Upper lobe of left lung (tissue), 6 donors: ENCODE measurements at regions not wholly inside any gene's neighbourhood (a gene's known extent, or its start where the extent isn't known, plus 50 kb on each side); places are given as distances from the start of the nearest gene placed in this dataset.

Experiments
- ATAC-seq, 2 donors: fragments of 200-7000 bp; cut with Tn5 transposase; one replicate each; pipeline ENCODE4 v1.9.1; 2022; ENCODE audit warnings: mild to moderate bottlenecking in 2 of 2, moderate library complexity in 2 of 2; ENCODE audit not compliant: low FRiP score in 2 of 2
- DNase-seq, 2 donors: peaks; one replicate each; pipeline ENCODE4 v3.0.0-alpha.2; 2019 to 2020
- H3K27ac ChIP-seq, 4 donors: fragments of 200-600 bp; sonication (generic); one replicate each; pipeline ENCODE4 v1.5.1; 2016 to 2019
- H3K27me3 ChIP-seq, 4 donors: fragments of 200-600 bp; sonication (generic); one replicate each; pipeline ENCODE4 v1.5.1; 2017 to 2019
- H3K36me3 ChIP-seq, 4 donors: fragments of 200-600 bp; sonication (generic); one replicate each; pipeline ENCODE4 v1.5.1; 2016 to 2019
- H3K4me1 ChIP-seq, 4 donors: fragments of 200-600 bp; sonication (generic); one replicate each; pipeline ENCODE4 v1.5.1; 2018 to 2019
- H3K4me3 ChIP-seq, 4 donors: fragments of 200-600 bp; sonication (generic); one replicate each; pipeline ENCODE4 v1.5.1; 2017 to 2019; ENCODE audit warnings: mild to moderate bottlenecking in 2 of 4, moderate library complexity in 1 of 4
- H3K9me3 ChIP-seq, 4 donors: fragments of 200-600 bp; sonication (generic); one replicate each; pipeline ENCODE4 v1.5.1; 2018 to 2019
- EP300 ChIP-seq, 4 donors: sonication (generic); formaldehyde crosslinking; IDR thresholded peaks; one replicate each; pipeline ENCODE4 v1.5.1; 2017; ENCODE audit warnings: antibody characterized with exemption in 4 of 4, control low read depth in 2 of 4
- POLR2A ChIP-seq, 4 donors: fragments of 450-650 bp; IDR thresholded peaks; one replicate each; pipeline ENCODE4 v1.5.1; 2016 to 2017; ENCODE audit warnings: antibody characterized with exemption in 4 of 4, mild to moderate bottlenecking in 2 of 4
- POLR2AphosphoS5 ChIP-seq, 2 donors: sonication (generic); formaldehyde crosslinking; IDR thresholded peaks; one replicate each; pipeline ENCODE4 v1.5.1; 2017; ENCODE audit warnings: antibody characterized with exemption in 2 of 2
- WGBS, 2 donors: methylation state at CpG; one replicate each; pipeline ENCODE4 v1.1.5; 2017 to 2018; 5-methylcytosine and 5-hydroxymethylcytosine counted together
- TF ChIP-seq, protein P1 (sequence below), 6 experiments: fragments of 450-650 bp in 4 of 6; fragments of 200-600 bp in 2 of 6; sonication (generic) in 2 of 6; IDR thresholded peaks; one replicate each; pipeline ENCODE4 v1.5.1; 2016 to 2019; ENCODE audit warnings: antibody characterized with exemption in 6 of 6
- donor health status: DM: no; HTN: no; CAD: no; lungs with moderate emphysema.
- donor health status: DM: no; HTN: yes; CAD: no; lungs with severe emphysema.

DNA sequence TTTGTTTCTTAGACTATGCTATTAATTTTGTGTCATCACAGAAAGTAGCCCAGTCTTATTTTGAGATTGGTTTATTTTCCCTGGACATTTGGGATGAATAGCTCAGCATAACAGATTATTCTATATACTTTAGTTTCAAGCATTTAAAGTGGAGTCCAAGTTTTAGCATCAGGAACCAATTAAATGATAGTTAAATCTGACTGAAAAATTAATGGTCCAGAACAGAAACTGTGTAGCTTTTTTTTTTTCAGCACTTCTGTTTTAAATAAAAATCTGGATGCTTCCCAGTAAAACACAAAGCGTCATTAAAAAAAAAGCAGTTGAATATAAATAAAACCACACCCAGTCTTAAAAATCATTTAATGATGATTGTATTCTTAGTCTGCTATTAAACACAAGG is 59.4 kb upstream of the PITX2 start:
- Histone ChIP-seq H3K27me3 (no peaks in the 10 kb centered on the region), H3K4me1 (no peaks in the 10 kb centered on the region), H3K4me3 (no peak overlapping the region), H3K36me3 (no peaks in the 10 kb centered on the region), H3K9me3 (no peaks in the 10 kb centered on the region), H3K27ac (no peak overlapping the region)
- DNase-seq (no peak), ATAC-seq (no peak)
- TF ChIP-seq POLR2AphosphoS5 (IDR thresholded peaks at IDR 0.05) (no peak), EP300 (IDR thresholded peaks at IDR 0.05) (no peak), POLR2A (IDR thresholded peaks at IDR 0.05) (no peak)
- TF ChIP-seq, protein P1, sequence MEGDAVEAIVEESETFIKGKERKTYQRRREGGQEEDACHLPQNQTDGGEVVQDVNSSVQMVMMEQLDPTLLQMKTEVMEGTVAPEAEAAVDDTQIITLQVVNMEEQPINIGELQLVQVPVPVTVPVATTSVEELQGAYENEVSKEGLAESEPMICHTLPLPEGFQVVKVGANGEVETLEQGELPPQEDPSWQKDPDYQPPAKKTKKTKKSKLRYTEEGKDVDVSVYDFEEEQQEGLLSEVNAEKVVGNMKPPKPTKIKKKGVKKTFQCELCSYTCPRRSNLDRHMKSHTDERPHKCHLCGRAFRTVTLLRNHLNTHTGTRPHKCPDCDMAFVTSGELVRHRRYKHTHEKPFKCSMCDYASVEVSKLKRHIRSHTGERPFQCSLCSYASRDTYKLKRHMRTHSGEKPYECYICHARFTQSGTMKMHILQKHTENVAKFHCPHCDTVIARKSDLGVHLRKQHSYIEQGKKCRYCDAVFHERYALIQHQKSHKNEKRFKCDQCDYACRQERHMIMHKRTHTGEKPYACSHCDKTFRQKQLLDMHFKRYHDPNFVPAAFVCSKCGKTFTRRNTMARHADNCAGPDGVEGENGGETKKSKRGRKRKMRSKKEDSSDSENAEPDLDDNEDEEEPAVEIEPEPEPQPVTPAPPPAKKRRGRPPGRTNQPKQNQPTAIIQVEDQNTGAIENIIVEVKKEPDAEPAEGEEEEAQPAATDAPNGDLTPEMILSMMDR (IDR thresholded peaks at IDR 0.05) = no peak
- 63 to 86% methylated on average over 1 of the region's 1 CpG for WGBS, 2 donors

DNA sequence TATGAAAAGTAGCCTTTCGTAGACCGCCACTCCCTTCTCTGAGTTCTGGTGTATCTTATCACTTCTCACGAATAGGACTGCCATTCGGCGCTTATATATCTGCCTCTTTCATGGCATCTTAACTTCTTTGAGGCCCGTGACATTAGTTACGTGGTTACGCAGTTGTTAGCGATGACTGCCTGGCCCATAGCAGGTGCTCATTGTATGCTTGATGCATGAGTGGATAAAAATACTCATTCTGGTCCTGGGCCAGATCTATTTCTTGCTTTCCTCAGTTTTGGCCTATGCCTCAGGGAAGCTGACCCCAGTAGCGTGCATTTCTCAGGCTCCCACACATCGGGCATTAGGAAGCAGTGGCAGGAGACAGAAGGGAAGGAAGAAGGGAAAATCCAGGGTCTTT is 60.7 kb upstream of the PITX2 start:
- Histone ChIP-seq H3K27me3 (no peaks in the 10 kb centered on the region), H3K27ac (no peak overlapping the region), H3K9me3 (no peaks in the 10 kb centered on the region), H3K4me3 (no peak overlapping the region), H3K36me3 (no peaks in the 10 kb centered on the region), H3K4me1 (no peaks in the 10 kb centered on the region)
- 91 to 95% methylated on average over 11 of the region's 11 CpGs for WGBS, 2 donors
- no peak for DNase-seq
- no peak for ATAC-seq
- TF ChIP-seq, protein P1 (IDR thresholded peaks at IDR 0.05) = no peak
- TF ChIP-seq POLR2AphosphoS5 (IDR thresholded peaks at IDR 0.05) = no peak
- no peak for TF ChIP-seq POLR2A (IDR thresholded peaks at IDR 0.05)

DNA sequence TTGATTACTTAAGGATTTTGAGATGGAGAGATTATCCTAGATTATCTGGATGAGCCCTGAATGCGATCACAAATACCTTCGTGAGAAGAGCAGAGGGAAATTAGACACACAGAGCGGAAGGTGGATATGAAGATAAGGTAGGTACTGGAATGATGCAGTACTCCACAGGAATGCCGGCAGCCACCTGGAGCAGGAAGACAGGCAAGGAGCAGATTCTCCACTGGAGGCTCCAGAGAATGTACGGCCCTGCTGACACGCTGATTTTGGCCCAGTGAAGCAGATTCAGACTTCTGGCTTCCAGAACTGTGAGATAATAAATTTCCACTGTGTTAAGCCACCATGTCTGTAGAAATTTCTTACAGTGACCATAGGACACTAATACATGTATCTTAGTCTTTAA is 79.4 kb upstream of the PITX2 start:
- Histone ChIP-seq H3K4me1 (no peaks in the 10 kb centered on the region), H3K36me3 (no peaks in the 10 kb centered on the region), H3K4me3 (no peak overlapping the region), H3K27me3 (no peaks in the 10 kb centered on the region), H3K9me3 (no peaks in the 10 kb centered on the region), H3K27ac (no peak overlapping the region)
- no peak for DNase-seq
- ATAC-seq = no peak
- no peak for TF ChIP-seq POLR2A (IDR thresholded peaks at IDR 0.05)
- TF ChIP-seq EP300 (IDR thresholded peaks at IDR 0.05) = no peak
- TF ChIP-seq, protein P1 (IDR thresholded peaks at IDR 0.05) = no peak
- no peak for TF ChIP-seq POLR2AphosphoS5 (IDR thresholded peaks at IDR 0.05)
- WGBS, 2 donors = 83 to 84% methylated on average over 6 of the region's 6 CpGs

DNA sequence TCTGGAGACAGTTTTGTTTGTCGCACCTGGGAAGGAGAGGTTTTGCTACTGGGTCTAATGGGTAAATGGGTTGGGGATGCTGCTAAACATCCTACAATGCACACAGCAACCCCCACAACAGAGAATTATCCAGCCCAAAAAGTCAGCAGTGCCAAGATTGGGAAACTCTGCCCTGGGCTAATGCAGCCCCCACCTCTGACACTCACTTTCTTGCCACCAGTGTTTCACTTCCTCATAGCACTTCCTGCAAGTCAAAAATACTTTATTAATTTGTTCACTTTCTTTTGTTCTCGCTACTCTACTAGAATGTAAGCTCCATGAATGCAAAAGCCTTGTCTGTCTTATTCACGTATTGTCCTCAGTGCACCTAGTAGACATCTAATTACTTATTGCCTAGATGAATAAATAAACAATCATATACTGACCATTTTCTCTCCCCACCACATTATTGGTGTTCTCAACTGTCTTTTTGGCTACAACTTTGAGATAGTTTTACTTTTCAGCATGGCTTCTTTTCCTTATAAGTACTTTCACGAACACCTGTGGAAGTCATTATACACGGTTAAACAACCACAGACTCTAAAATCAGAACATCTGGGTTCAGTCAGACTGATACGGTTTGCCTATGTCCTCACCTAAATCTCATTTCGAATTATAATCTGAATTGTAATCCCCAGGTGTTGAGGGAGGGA is 82.0 kb upstream of the PITX2 start:
- ATAC-seq (peak in 1 of 2 donors; percentile 39), DNase-seq (no peak)
- Histone ChIP-seq H3K36me3 (no peaks in the 10 kb centered on the region), H3K9me3 (no peaks in the 10 kb centered on the region), H3K4me3 (no peak overlapping the region), H3K27ac (no peak overlapping the region), H3K27me3 (no peaks in the 10 kb centered on the region), H3K4me1 (no peaks in the 10 kb centered on the region)
- TF ChIP-seq POLR2AphosphoS5 (IDR thresholded peaks at IDR 0.05) = no peak
- no peak for TF ChIP-seq POLR2A (IDR thresholded peaks at IDR 0.05)
- TF ChIP-seq, protein P1 (IDR thresholded peaks at IDR 0.05) = no peak
- no peak for TF ChIP-seq EP300 (IDR thresholded peaks at IDR 0.05)
- 68 to 77% methylated on average over 7 of the region's 7 CpGs for WGBS, 2 donors

DNA sequence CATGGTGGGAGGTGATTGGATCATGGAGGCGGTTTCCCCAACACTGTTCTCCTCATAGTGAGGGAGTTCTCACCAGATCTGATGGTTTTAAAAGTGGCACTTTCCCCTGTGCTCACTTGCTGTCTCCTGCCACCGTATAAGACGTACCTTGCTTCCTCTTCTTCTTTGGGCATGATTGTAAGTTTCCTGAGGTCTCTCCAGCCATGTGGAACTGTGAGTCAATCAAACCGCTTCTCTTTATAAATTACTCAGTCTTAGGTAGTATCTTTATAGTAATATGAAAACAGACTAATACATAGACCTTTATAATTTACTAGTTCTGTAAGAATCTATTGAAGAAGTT is 82.5 kb upstream of the PITX2 start:
- Histone ChIP-seq H3K9me3 (no peaks in the 10 kb centered on the region), H3K4me3 (no peak overlapping the region), H3K36me3 (no peaks in the 10 kb centered on the region), H3K27ac (no peak overlapping the region), H3K4me1 (no peaks in the 10 kb centered on the region), H3K27me3 (no peaks in the 10 kb centered on the region)
- WGBS, 2 donors = 83% methylated on average over 4 of the region's 4 CpGs
- DNase-seq (no peak), ATAC-seq (no peak)
- TF ChIP-seq, protein P1 (IDR thresholded peaks at IDR 0.05) = no peak
- TF ChIP-seq POLR2A (IDR thresholded peaks at IDR 0.05) = no peak
- TF ChIP-seq POLR2AphosphoS5 (IDR thresholded peaks at IDR 0.05) = no peak
- TF ChIP-seq EP300 (IDR thresholded peaks at IDR 0.05) = no peak
